HTR-8/SVneo (cell line): ENCODE measurements at regions not wholly inside any gene's neighbourhood (a gene's known extent, or its start where the extent isn't known, plus 50 kb on each side); places are given as distances from the start of the nearest gene placed in this dataset.
"Not testable (repeated sequence)": the region's sequence is repeated elsewhere in the genome, so short reads cannot be mapped to it uniquely, and the experiment has no call there.

Experiments
- DNase-seq: peaks from one replicate; pipeline ENCODE4 v3.0.0; 2011; ENCODE audit warnings: low spot score, mixed read lengths; ENCODE audit not compliant: insufficient read length
- FAIRE-seq: peaks from 2 replicates; lab custom pipeline; 2011; peaks lifted over from hg19 to GRCh38; lab: Jason Lieb, UNC

DNA sequence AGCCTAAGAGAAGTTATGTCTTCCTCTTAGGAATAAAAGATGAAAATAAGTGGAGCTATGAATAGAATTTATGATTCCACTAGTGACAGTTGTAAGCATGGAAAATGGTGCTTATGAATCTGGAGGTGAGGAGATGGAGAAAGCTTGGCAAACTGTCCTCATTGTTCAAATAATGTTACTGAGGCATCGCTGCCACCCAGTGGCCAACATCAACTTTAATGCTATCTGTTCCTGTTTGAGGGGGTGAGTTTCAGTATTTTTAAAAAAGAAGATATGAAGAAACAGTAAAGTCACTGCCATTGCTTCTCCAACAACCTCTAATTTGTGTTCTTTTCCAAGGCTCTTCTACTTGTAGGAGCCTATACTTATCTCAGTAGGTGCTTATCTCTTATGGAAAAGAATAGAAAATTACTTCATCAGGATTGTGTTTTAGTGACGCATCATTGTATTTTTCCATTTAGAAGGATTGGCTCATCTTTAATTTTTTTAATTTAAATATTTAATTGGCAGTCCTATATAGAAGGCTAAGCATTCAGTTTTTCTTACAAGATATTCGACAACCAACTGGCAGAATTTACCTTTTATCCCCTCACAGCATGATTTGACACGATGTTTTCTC, 260.4 kb upstream of the P2RY1 start:
- DNase-seq (peak; percentile 29), FAIRE-seq (no peak)

GRCh38 chr3:152578769-152579168, 256.2 kb upstream of the P2RY1 start:
- FAIRE-seq (no peak), DNase-seq (no peak)

GRCh38 chr3:152581951-152582350, 253.0 kb upstream of the P2RY1 start:
- FAIRE-seq (no peak), DNase-seq (no peak)

- DNase-seq (no peak), FAIRE-seq (no peak)
Observed at GRCh38 chr3:152583963-152584362, 251.0 kb upstream of the P2RY1 start.

- DNase-seq (no peak), FAIRE-seq (no peak)
Observed at GRCh38 chr3:152586974-152587373, 248.0 kb upstream of the P2RY1 start.

DNA sequence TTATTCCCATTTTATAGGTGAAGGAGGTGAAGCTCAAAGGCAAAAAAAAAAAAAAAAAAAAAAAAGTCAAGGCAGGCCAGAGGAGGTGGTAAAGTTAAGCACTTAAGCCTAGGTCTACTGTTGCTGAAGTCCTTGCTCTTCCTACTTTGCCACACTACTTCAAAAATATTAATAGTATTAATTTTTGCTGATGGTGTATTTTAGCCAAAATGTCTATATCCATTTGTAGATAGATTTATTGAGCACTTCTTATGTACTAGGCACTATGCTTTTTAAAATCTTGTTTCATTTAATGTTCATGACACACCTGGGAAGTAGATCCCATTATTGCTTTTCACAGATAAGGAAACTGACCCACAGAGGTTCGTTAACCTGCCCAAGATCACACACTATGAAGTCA, 247.1 kb upstream of the P2RY1 start:
- FAIRE-seq (no peak), DNase-seq (no peak)

- no peak for DNase-seq
Observed at GRCh38 chr3:152589644-152590043, 245.3 kb upstream of the P2RY1 start.

DNA sequence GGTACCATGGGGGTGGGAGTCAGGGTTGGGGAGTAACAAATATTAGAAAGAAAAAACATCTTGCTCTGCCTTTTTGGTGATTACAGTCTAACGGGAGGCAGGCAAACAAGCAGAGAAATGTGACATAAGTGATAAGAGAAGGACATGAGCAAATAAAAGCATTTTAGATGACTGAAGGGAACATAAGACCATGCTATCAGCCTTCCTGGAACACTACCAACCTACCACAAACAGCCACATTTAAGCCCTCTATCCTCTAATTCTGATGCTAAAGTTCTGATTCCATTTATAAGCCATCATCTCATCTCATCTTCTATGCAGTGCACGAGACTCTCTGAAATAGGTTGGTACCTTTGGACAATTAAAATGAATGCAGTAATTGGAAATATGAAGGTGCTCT, 243.4 kb upstream of the P2RY1 start:
- DNase-seq (no peak), FAIRE-seq (no peak)

More at GRCh38 chr3:152589644-152590043, 245.3 kb upstream of the P2RY1 start:
- no peak for FAIRE-seq

DNA sequence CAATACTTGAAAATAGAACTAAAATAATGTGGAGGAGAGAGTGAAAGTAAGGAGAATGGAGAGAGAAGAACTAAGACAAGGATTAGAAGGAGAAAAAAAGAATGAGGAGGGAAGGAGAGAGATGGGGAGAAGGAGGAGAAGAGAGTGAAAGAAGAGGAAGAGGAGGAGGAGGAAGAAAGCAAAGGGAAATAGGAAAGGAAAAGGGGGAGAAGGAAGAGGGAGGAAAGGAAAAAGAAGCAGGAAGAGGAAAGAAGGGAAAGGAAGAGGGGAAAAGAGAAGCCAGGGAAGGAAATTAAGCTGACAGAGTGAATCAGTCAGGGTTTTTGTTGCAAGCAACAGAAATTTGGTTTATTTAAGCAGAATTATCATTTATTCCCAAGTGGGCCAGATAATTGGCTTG, 241.7 kb upstream of the P2RY1 start:
- DNase-seq (no peak), FAIRE-seq (no peak)

DNA sequence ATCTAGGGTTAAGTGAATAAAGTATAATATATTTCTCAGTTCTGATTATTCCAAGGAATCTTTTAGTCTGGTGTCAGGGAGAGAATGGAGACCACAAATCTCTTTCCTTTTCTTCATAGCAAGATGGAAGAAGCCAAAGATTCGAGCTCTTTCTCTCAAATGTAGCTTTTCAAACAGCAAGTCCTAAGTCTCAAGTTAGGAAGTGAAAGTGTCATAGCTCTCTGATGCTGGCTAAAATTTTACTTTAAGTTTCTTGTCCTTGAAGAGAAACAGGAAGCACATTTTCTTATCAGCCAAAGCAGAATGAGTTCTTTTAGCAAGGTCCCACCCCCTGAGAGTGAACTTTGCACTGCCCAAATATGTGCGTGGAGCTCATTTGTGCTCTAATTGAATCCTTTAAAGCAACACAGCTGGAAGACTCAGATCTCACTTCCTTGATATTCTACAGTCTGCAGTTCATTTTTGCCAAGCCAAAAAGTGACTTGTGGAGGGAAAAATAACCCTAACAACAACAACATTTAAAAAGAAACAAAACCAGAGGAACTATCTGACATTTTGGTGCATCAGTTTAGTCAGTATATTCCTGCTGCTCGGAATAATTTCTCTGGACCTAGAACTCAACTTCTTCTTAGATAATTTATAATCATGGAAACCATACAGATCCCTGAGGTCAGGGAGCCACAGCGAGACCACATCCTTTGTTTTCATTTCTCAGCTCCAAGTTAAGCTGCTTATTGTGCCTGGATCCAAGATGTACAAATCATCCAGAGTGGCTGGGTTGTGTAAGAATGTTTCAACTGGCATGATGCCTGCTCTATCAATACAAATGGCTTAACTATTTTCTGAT, 238.7 kb upstream of the P2RY1 start:
- no peak for FAIRE-seq

DNA sequence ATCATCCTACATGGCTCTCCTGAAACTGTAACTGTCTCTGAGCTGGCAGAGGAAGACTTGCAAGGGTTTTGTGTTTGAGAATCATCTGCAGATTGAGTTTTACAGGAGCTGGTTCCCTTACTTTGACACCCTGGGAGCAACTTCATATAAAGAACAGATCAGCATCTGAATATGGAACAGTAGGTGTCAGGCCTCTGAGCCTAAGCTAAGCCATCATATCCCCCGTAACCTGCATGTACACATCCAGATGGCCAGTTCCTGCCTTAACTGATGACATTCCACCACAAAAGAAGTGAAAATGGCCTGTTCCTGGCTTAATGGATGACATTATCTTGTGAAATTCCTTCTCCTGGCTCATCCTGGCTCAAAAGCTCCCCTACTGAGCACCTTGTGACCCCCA, 238.1 kb upstream of the P2RY1 start:
- FAIRE-seq, DNase-seq: not testable (repeated sequence)

More for the DNA sequence above, 238.7 kb upstream of the P2RY1 start:
- DNase-seq, result peak; percentile 8

DNA sequence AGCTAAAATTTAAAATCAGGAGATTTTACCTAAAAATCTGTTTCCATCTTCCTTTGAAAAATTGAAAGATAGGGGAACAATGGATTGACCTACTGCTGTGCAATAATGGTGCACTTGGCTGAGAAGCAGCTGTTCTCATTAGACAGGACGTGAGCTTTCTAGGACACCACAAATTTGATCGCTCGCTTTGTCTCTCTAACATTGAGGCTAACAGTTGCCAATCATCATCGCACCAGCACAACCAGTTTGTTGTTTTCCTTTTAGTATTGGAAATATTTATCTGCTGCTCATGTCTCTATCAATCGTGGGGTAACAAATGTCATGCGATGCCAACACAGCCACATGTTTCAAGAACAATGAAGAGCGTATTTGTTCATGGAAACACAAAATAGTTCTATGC, 228.8 kb upstream of the P2RY1 start:
- DNase-seq, result no peak
- no peak for FAIRE-seq

GRCh38 chr3:152607179-152607578, 227.8 kb upstream of the P2RY1 start:
- FAIRE-seq, result no peak
- DNase-seq, result no peak

- DNase-seq, result no peak
- no peak for FAIRE-seq
Observed at GRCh38 chr3:152608696-152609594, 226.0 kb upstream of the P2RY1 start.

DNA sequence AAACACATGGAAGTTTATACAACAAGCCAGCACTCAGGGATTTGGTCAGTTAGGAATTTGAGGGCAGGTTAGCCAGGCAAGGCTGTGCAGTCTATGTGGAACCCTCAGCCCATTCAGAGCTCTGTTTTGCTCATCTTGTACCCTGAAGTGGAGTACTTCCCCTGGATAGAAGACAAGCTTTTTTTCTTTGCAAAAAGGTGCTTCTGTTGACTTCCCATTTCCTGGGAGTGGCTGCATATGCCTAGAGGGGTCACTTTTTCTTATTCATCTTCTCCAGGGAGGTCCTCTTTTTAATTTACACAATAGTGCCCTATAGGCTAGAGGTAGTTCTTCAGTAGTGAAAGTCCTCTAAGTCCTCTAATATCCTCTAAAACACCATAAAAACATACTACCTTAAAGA, 225.0 kb upstream of the P2RY1 start:
- DNase-seq, result no peak
- FAIRE-seq, result no peak

- FAIRE-seq, result no peak
Observed at GRCh38 chr3:152610622-152611021, 224.3 kb upstream of the P2RY1 start.

DNA sequence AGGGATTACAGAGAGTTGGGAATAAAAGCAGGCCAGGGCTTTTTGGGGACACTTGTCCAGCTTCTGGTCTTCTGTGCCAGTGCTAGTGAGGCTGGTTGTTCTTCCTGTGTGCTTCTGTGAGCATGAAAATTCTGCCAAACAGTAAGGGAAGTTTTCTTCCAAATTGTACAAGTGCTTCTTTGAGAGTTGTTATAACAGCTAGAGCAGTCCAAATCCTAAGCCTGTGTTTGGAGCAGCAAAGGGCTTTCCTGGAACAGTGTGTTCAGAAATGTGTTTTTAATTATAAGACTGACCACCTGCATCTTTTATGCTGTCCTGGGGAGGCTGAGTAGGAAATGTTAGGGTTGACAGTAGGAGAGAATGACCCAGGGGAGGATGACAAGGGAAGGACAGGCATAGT, 223.0 kb upstream of the P2RY1 start:
- DNase-seq (no peak), FAIRE-seq (no peak)

More at GRCh38 chr3:152610622-152611021, 224.3 kb upstream of the P2RY1 start:
- no peak for DNase-seq

DNA sequence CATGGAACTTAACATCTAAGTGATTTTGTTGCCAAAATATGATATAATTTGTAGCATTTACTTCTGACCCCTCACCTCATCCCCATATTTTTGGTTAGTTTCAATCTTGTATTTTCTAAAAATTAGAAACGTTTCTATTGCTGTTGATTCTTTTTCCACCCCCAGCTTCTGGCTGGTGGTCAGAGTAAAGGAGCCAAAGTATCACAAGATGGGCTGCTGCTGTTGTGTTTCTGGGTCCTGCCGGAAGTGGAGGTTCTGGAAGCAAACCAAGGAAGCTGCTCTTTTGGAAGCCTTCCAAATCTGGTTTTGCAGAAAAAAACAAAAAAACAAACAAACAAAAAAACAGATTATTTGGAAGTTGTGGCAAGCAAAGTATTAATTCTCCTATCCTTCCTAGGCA, 221.1 kb upstream of the P2RY1 start:
- no peak for FAIRE-seq
- DNase-seq, result no peak

DNA sequence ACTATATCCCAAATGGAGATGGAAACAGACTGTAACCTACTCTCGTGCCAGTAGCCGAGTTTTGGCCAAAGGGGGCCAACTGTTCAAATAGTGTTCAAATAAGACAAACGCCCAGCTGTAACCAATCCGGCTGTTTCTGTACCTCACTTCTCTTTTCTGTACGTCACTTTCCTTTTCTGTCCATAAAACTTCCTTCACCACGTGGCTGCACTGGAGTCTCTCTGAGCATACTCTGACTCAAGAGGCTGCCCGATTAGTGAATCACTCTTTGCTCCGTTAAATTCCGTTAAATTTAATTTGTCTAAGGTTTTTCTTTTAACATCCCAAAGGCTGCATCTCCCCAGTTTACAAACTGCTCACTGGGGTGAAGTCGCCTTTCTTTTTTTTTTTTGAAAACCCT, 219.2 kb upstream of the P2RY1 start:
- no peak for DNase-seq
- no peak for FAIRE-seq

DNA sequence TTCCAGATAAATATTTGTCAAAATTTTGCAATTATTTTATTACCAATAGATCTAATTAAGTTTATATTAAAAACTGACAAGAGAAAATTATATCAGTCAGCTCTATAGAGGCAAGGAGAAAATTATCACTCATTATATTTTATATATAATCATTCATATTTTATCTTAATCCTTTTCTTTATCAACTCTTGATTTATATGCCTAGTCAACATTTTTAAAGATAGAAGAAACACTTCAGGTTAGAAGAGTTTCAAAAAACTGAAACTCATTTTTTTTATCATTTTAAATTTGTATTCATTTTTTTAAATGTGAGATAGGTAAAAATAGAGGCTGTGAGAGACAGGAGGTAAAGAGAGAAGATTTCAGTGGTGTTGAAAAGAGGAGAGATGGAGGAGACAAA, 217.3 kb upstream of the P2RY1 start:
- FAIRE-seq, result no peak
- DNase-seq, result no peak

DNA sequence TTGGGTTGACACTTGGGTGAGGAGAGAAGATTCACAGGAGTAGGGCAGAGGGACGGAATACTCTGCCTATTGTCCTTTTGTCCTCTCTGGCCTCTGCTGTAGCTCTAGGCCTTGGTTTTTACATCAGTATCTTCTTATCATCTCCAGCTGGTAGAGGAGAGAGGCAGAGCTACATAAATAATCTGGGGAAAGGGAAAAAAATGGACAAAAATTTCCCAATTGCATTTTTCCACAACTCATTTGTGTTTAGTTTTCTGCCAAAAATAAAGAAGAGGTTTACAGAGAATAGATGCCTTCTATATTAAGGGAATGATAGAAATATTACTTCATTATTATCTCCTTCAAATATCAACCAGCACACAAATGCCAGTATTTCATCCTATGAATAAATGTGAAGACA, 216.4 kb upstream of the P2RY1 start:
- FAIRE-seq (no peak), DNase-seq (no peak)
